GM23248 (cell line): ENCODE measurements at regions not wholly inside any gene's neighbourhood (a gene's known extent, or its start where the extent isn't known, plus 50 kb on each side); places are given as distances from the start of the nearest gene placed in this dataset.

Experiments used
- EZH2 ChIP-seq: fragments of 200-600 bp; sonication (generic); IDR thresholded peaks from 2 replicates; pipeline ENCODE4 v1.6.1; 2018; ENCODE audit warnings: antibody characterized with exemption, mild to moderate bottlenecking; ENCODE audit not compliant: insufficient read depth, poor library complexity, severe bottlenecking
- EZH2phosphoT487 ChIP-seq: fragments of 200-600 bp; sonication (generic); IDR thresholded peaks from 2 replicates; pipeline ENCODE4 v1.6.1; 2018; ENCODE audit warnings: antibody characterized with exemption, moderate library complexity, mild to moderate bottlenecking, low read depth; ENCODE audit not compliant: insufficient read depth

DNA sequence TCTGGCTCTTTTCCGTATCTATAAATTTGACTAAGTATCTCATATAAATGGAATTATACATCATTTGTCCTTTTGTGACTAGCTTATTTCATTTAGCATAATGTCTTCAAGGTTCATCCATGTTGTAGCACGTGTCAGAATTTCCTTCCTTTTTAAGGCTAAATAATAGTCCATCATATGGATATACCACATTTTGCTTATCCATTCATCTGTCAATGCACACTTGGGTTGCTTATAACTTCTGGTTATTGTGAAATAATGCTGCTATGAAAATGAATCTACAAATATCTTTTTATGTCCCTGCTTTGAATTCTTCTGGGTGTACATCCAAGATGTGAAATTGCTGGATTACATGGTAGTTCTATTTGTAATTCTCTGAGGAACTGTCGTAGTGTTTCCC, 119.6 kb downstream of the RHOU start:
- TF ChIP-seq EZH2: no peak
- no peak for TF ChIP-seq EZH2phosphoT487
